HuH-7 (cell line): ENCODE measurements at regions not wholly inside any gene's neighbourhood (a gene's known extent, or its start where the extent isn't known, plus 50 kb on each side); places are given as distances from the start of the nearest gene placed in this dataset.
"Not testable (repeated sequence)": the region's sequence is repeated elsewhere in the genome, so short reads cannot be mapped to it uniquely, and the experiment has no call there.

Experiments
- DNase-seq: peaks from one replicate; pipeline ENCODE4 v3.0.0; 2011; ENCODE audit warnings: low spot score

- no peak for DNase-seq
Observed at GRCh38 chr13:89352384-89352783, 1681.2 kb downstream of the SLITRK5 start.

GRCh38 chr13:89361909-89362308 lies 1690.7 kb downstream of the SLITRK5 start:
- no peak for DNase-seq

GRCh38 chr13:89363144-89363543 lies 1692.0 kb downstream of the SLITRK5 start:
- DNase-seq = no peak

GRCh38 chr13:89372193-89372592 lies 1701.0 kb downstream of the SLITRK5 start:
- no peak for DNase-seq

- no peak for DNase-seq
Observed at GRCh38 chr13:89375839-89376238, 1704.7 kb downstream of the SLITRK5 start.

GRCh38 chr13:89380101-89380500 lies 1708.9 kb downstream of the SLITRK5 start:
- no peak for DNase-seq

GRCh38 chr13:89382981-89383380 lies 1711.8 kb downstream of the SLITRK5 start:
- DNase-seq = no peak

- no peak for DNase-seq
Observed at GRCh38 chr13:89383891-89384290, 1712.7 kb downstream of the SLITRK5 start.

GRCh38 chr13:89393758-89394304 lies 1722.7 kb downstream of the SLITRK5 start:
- DNase-seq = no peak

GRCh38 chr13:89401264-89401675 lies 1730.1 kb downstream of the SLITRK5 start:
- DNase-seq = no peak

GRCh38 chr13:89402211-89402610 lies 1731.0 kb downstream of the SLITRK5 start:
- DNase-seq = no peak

- not testable (repeated sequence) for DNase-seq
Observed at GRCh38 chr13:89406096-89406495, 1734.9 kb downstream of the SLITRK5 start.

- no peak for DNase-seq
Observed at GRCh38 chr13:89407357-89407756, 1736.2 kb downstream of the SLITRK5 start.

- no peak for DNase-seq
Observed at GRCh38 chr13:89432997-89433396, 1761.8 kb downstream of the SLITRK5 start.

GRCh38 chr13:89434624-89435023 lies 1763.5 kb downstream of the SLITRK5 start:
- not testable (repeated sequence) for DNase-seq

GRCh38 chr13:89454681-89455080 lies 1783.5 kb downstream of the SLITRK5 start:
- no peak for DNase-seq

GRCh38 chr13:89455225-89455624 lies 1784.1 kb downstream of the SLITRK5 start:
- no peak for DNase-seq

- DNase-seq = no peak
Observed at GRCh38 chr13:89455741-89456140, 1784.6 kb downstream of the SLITRK5 start.

- DNase-seq = no peak
Observed at GRCh38 chr13:89457977-89458376, 1786.8 kb downstream of the SLITRK5 start.

- no peak for DNase-seq
Observed at GRCh38 chr13:89458456-89458855, 1787.3 kb downstream of the SLITRK5 start.

- not testable (repeated sequence) for DNase-seq
Observed at GRCh38 chr13:89460895-89461294, 1789.7 kb downstream of the SLITRK5 start.

- DNase-seq = no peak
Observed at GRCh38 chr13:89465366-89465765, 1794.2 kb downstream of the SLITRK5 start.

GRCh38 chr13:89468081-89468480 lies 1796.9 kb downstream of the SLITRK5 start:
- no peak for DNase-seq

- DNase-seq = no peak
Observed at GRCh38 chr13:89470901-89471300, 1799.7 kb downstream of the SLITRK5 start.

GRCh38 chr13:89474432-89474831 lies 1803.3 kb downstream of the SLITRK5 start:
- DNase-seq = no peak
